Superior temporal gyrus (tissue), 1 donor: ENCODE measurements at regions not wholly inside any gene's neighbourhood (a gene's known extent, or its start where the extent isn't known, plus 50 kb on each side); places are given as distances from the start of the nearest gene placed in this dataset.

ENCODE experiments used
- DNase-seq: peaks from one replicate; pipeline ENCODE4 v3.0.0-alpha.2; 2016; ENCODE audit errors: extremely low spot score

DNA sequence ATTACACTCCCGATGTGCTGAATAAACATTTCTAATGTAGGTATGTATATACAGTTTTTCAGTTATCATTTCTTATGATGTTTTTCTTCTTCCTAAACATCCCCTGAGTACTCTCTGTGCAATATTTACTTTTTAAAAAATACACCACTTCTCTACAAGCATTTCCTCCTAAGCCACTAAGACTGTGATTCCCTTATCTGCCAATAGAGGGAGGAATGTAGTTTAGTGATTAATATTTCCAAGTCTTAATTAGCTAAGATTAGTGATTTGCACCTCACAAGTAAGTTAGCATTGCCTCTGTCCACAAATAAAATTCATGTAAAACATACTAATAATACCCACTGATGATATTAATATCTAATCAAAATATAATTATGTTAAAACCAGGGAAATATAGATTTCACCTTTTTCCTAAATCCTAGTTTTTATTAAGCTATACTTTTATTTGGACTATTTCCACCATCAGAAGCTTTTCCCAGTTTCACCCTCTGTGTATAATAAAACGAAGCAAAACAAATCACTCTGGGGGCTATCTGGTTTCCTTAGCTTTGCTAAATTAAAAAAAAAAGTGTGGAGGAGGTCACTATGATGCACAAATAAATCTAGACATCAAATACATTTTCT, 909.1 kb downstream of the FAT4 start:
- DNase-seq, result peak; percentile 36

GRCh38 chr4:126227428-126227827, 912.7 kb downstream of the FAT4 start:
- peak; percentile 17 for DNase-seq

- DNase-seq, result no peak
Observed at GRCh38 chr4:126230269-126230668, 915.5 kb downstream of the FAT4 start.

DNA sequence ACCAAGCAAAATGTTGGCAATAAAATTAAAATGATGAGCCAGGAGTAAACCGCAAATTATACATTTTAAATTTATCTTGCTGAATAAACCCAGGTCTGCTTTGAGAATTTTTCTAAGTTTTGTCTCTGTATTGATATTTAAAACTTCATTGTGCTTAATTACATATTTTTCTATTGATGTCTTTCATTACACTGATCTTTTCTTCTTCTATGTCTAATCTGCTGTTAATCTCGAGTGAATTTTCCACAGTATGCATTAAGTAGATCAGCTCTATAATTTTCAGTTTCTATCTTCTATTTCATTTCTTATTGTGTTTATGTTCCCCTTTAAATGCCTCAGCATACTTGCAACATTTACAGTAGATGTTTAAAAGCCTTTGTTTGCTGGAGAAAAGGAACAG, 918.7 kb downstream of the FAT4 start:
- no peak for DNase-seq

DNA sequence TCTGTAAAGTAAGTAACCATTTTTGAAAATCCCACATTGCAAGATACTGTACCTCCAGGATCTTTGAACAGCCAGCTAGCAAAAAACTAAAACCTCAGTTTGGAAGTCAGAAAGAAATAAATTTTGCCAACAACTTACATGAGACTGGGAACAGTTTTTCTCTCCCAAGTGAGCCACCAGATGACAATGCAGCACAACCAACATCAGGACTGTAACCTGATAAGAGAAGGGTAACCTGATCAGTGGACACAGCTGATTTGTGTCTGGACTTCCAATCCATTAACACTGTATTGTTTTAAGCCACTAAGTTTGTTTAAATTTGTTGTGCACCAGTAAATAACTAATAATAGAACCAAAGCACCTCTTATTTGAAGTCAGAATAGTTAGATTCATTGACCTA, 923.3 kb downstream of the FAT4 start:
- no peak for DNase-seq

- no peak for DNase-seq
Observed at GRCh38 chr4:126241634-126242033, 926.9 kb downstream of the FAT4 start.

GRCh38 chr4:126242679-126243390, 928.1 kb downstream of the FAT4 start:
- DNase-seq, result no peak

- no peak for DNase-seq
Observed at GRCh38 chr4:126247409-126247808, 932.7 kb downstream of the FAT4 start.

GRCh38 chr4:126250006-126250405, 935.3 kb downstream of the FAT4 start:
- DNase-seq, result no peak

DNA sequence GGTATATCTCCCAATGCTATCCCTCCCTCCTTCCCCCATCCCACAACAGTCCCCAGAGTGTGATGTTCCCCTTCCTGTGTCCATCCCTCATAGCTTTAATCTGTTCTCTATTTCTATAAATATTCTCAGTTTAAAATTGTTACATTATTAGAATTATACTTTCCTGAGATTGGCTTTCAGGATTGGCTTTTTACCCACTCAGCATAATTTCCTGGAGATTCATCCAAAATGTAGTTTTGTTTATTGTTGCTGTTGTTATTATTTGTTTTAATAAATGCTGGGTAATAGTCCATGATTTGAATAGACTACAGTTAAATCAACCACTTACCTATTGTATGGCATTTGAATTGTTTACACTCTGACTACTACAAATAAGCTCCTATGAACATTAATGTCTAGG, 936.4 kb downstream of the FAT4 start:
- no peak for DNase-seq

DNA sequence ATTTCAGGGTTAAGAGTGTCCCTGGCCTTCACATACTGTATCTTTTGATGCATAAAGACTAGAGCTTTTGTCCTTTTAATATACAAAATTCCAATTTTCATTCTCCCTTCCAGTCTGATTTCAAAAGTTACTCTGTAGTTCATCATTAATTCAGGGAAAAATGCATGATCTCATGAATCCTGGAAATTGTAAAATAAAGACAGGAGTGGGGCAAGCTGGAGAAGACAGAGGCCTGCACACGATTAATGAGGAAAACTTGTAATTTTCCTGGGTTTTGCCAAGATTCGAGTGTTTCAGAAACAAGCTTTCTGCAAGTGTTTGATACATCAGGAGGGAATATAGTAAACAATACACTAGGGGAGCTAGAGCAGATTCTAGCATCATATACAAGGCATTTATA, 947.9 kb downstream of the FAT4 start:
- no peak for DNase-seq

- no peak for DNase-seq
Observed at GRCh38 chr4:126264839-126265238, 950.1 kb downstream of the FAT4 start.

DNA sequence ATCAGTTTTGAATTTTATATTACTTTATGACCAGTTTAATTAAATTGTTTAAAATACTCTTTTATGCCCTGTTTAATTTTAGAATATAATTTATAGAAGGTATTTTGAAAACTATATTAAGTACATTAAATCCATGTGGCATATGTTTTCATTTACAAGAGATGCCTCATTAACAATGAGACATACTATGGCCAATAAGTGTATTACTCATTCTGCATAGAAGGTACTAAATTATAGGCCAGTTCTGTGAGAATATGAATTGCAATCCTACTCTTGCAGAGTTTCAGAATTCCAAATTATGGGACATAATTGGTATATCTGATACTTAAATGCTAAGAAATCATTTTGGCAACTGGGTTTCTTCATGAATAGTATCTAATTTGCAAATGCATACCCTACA, 951.1 kb downstream of the FAT4 start:
- DNase-seq, result no peak

GRCh38 chr4:126267689-126268088, 952.9 kb downstream of the FAT4 start:
- no peak for DNase-seq

GRCh38 chr4:126268106-126268505, 953.4 kb downstream of the FAT4 start:
- DNase-seq, result no peak

DNA sequence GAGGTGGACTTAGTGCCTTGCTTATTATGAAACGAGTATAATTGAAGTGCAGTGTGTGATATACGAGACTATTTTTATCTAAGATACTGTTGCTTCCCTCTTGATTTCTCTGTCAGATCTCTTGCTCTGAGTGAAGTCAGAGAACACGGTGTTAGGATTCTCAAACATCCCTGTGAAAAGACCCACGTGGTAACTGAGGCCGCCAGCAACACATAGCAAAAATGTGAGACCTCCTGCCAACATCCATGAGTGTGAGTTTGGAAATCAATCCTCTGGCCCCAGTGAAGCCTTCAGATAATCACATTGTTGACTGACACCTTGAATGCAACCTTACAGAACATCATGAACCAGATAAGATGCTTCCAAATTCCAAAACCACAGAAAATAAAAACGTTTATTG, 954.4 kb downstream of the FAT4 start:
- DNase-seq, result no peak

- no peak for DNase-seq
Observed at GRCh38 chr4:126271292-126271691, 956.5 kb downstream of the FAT4 start.

DNA sequence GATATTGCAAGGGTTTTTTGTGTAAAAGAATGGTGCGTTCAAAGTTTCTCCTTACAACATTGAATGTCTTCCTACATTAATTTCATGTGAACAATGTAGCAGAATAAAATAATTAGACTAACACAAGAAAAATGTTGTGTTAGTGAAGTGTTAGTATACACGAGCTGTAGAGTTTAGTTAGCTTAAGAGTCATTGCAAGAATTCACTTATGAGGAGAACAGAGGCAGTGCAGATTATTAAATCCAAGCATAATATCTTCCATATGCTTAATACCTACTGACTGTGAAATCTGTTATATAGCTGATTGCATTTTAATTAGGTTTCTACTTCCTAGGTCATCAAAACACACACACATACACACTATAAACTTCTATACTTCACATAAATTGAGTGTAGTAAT, 959.0 kb downstream of the FAT4 start:
- no peak for DNase-seq

DNA sequence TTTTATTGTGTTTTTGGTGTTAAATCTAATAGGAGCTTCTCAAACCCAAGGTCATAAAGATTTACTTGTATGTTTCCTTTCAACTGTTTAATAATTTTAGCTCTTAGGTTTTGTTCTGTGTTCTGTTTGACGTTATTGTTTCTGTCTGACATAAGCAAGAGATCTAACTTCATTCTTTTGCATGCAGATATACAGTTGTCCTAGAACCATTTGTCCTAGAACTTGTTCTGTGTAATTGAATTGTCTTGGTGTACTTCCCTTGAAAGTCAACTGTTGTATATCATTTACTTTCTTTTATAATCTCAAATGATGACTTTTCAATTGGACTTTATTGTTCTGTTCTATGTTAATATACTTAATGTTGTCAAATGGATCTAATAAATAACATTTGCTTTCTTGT, 977.1 kb downstream of the FAT4 start:
- no peak for DNase-seq

GRCh38 chr4:126298271-126298670, 983.5 kb downstream of the FAT4 start:
- no peak for DNase-seq

DNA sequence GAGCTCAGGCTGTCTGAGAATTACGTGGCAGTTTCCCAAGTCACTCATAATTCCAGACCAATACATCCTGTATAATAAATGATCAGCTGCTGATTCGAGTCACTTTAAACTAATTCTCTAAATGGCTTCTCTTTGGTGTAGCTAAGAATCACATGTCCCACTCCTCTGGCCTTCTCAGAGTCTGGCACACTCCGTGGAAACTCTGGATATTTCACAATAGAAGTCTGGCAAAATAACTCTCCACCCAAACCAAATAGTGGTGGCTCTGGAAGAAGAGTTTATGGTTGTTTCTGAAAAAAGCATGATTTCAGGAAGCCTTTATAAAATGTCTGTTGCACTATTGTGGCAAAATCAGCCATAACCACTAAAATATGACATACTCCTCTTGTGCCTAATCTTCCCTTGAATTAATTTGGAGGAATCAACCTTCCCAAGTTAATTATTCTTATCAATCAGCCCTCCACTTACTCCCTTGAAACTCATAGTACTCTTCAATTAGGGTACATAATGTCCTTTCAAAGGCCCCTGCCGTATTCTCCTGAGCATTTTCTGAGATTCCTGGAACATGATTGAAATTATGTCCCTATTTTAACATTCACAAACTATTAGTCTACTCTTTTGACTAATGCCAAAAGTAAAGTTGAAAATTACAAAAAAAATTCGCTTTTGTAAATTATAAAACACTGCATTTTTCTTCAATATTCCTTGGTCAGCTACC, 991.6 kb downstream of the FAT4 start:
- no peak for DNase-seq

GRCh38 chr4:126318376-126318775, 1003.6 kb downstream of the FAT4 start:
- no peak for DNase-seq

DNA sequence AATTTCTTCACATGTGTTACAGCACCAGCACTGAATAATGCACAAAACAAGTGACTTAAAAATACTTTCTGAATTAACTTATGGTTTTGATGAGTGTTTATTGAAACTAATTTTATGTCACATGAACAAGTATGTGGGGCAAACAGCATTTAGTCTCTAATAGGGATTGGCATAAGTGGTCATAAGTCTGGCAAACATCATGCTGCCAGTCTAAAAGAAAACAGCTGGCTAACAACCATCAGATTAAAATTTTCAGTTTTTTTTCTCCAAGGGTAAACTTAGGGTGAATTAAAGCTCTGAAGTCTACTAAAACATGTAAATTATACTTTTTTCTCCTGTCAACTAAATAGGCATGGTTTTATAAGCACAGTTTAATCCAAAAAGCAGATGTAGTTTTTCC, 1014.2 kb downstream of the FAT4 start:
- no peak for DNase-seq
